Activated T-helper 1 cell treated with anti-CD3 and anti-CD28 coated beads, Interleukin-12 subunit alpha, Interleukin-12 subunit beta, Interleukin-2, Interleukin-4 antibody, amounts not matched to agents 30 ng/mL and 10 ng/mL and 1 ng/mL, durations not matched to agents 14 hours and 24 hours and 36 hours (primary cell): ENCODE measurements at regions not wholly inside any gene's neighbourhood (a gene's known extent, or its start where the extent isn't known, plus 50 kb on each side); places are given as distances from the start of the nearest gene placed in this dataset.
"Not testable (repeated sequence)": the region's sequence is repeated elsewhere in the genome, so short reads cannot be mapped to it uniquely, and the experiment has no call there.

Experiments
- DNase-seq: peaks from one replicate; pipeline ENCODE4 v3.0.0; 2021; ENCODE audit warnings: low spot score
- H3K27ac Mint-ChIP-seq: one replicate; pipeline ENCODE4 v1.8.0; 2021; ENCODE audit warnings: mild to moderate bottlenecking, mixed read lengths
- H3K27me3 Mint-ChIP-seq: one replicate; pipeline ENCODE4 v1.8.0; 2022; ENCODE audit warnings: mild to moderate bottlenecking, moderate library complexity, mixed read lengths; ENCODE audit not compliant: insufficient read depth
- H3K36me3 Mint-ChIP-seq: one replicate; pipeline ENCODE4 v1.8.0; 2021; ENCODE audit warnings: low read depth, mixed read lengths
- H3K4me1 Mint-ChIP-seq: one replicate; pipeline ENCODE4 v1.8.0; 2021; ENCODE audit warnings: low read depth, mixed read lengths
- H3K4me3 Mint-ChIP-seq: one replicate; pipeline ENCODE4 v1.8.0; 2021; ENCODE audit warnings: mild to moderate bottlenecking, moderate library complexity, mixed read lengths
- H3K9me3 Mint-ChIP-seq: one replicate; pipeline ENCODE4 v1.8.0; 2021; ENCODE audit warnings: mixed read lengths
- intact Hi-C: fragments of 100-400 bp; cut with micrococcal nuclease; formaldehyde crosslinking; loops from one replicate; pipeline ENCODE4 v1.15.1; 2024

- intact Hi-C loops, H3K9me3 Mint-ChIP-seq, H3K27me3 Mint-ChIP-seq: not testable (repeated sequence)
Measured at GRCh38 chr15:35260274-35260673, 175.2 kb upstream of the NANOGP8 start.

GRCh38 chr15:35256551-35256950, 171.5 kb upstream of the NANOGP8 start:
- no peak for DNase-seq
- Mint-ChIP-seq H3K36me3 (no peaks in the 10 kb centered on the region), H3K27me3 (no peaks in the 10 kb centered on the region), H3K4me3 (no peak overlapping the region), H3K4me1 (no peaks in the 10 kb centered on the region), H3K27ac (no peak overlapping the region), H3K9me3 (no peaks in the 10 kb centered on the region)
- intact Hi-C loops, result no loop called here

More at GRCh38 chr15:35260274-35260673, 175.2 kb upstream of the NANOGP8 start:
- not testable (repeated sequence) for H3K4me1 Mint-ChIP-seq, H3K4me3 Mint-ChIP-seq, H3K27ac Mint-ChIP-seq, DNase-seq, H3K36me3 Mint-ChIP-seq

GRCh38 chr15:35256141-35256540, 171.0 kb upstream of the NANOGP8 start:
- Mint-ChIP-seq H3K4me3 (no peak overlapping the region), H3K9me3 (no peaks in the 10 kb centered on the region), H3K36me3 (no peaks in the 10 kb centered on the region), H3K27me3 (no peaks in the 10 kb centered on the region), H3K27ac (no peak overlapping the region), H3K4me1 (no peaks in the 10 kb centered on the region)
- no peak for DNase-seq
- intact Hi-C loops, result no loop called here

- H3K4me1 Mint-ChIP-seq, H3K4me3 Mint-ChIP-seq, H3K27me3 Mint-ChIP-seq, H3K27ac Mint-ChIP-seq, H3K36me3 Mint-ChIP-seq, H3K9me3 Mint-ChIP-seq, DNase-seq, intact Hi-C loops: not testable (repeated sequence)
Measured at GRCh38 chr15:35254908-35255307, 169.8 kb upstream of the NANOGP8 start.

- intact Hi-C loops, result no loop called here
- no peak for DNase-seq
- Mint-ChIP-seq H3K27me3 (no peaks in the 10 kb centered on the region), H3K4me3 (no peak overlapping the region), H3K9me3 (no peaks in the 10 kb centered on the region), H3K36me3 (no peaks in the 10 kb centered on the region), H3K4me1 (no peaks in the 10 kb centered on the region), H3K27ac (no peak overlapping the region)
Measured at GRCh38 chr15:35254062-35254461, 169.0 kb upstream of the NANOGP8 start.

- H3K4me1 Mint-ChIP-seq, result no peaks in the 10 kb centered on the region
- no peak for DNase-seq
- no peaks in the 10 kb centered on the region for H3K27me3 Mint-ChIP-seq
- H3K36me3 Mint-ChIP-seq, result no peaks in the 10 kb centered on the region
- H3K27ac Mint-ChIP-seq, result no peak overlapping the region
- intact Hi-C loops, result no loop called here
- no peak overlapping the region for H3K4me3 Mint-ChIP-seq
- no peaks in the 10 kb centered on the region for H3K9me3 Mint-ChIP-seq
Measured at GRCh38 chr15:35252351-35252865, 167.3 kb upstream of the NANOGP8 start.

- Mint-ChIP-seq H3K9me3 (no peaks in the 10 kb centered on the region), H3K27me3 (no peaks in the 10 kb centered on the region), H3K4me3 (no peak overlapping the region)
Measured at GRCh38 chr15:35247150-35247549, 162.1 kb upstream of the NANOGP8 start.

GRCh38 chr15:35246451-35246850, 161.4 kb upstream of the NANOGP8 start:
- intact Hi-C loops, result no loop called here
- H3K27me3 Mint-ChIP-seq, result peaks cover 1% of the 10 kb centered on the region
- no peak overlapping the region for H3K4me3 Mint-ChIP-seq
- no peak for DNase-seq
- H3K4me1 Mint-ChIP-seq, result no peaks in the 10 kb centered on the region
- H3K36me3 Mint-ChIP-seq, result no peaks in the 10 kb centered on the region
- no peaks in the 10 kb centered on the region for H3K9me3 Mint-ChIP-seq
- no peak overlapping the region for H3K27ac Mint-ChIP-seq

More at GRCh38 chr15:35247150-35247549, 162.1 kb upstream of the NANOGP8 start:
- Mint-ChIP-seq H3K27ac (no peak overlapping the region), H3K4me1 (no peaks in the 10 kb centered on the region), H3K36me3 (no peaks in the 10 kb centered on the region)
- intact Hi-C loops, result no loop called here
- DNase-seq, result no peak

- H3K4me1 Mint-ChIP-seq, H3K27ac Mint-ChIP-seq, intact Hi-C loops, H3K4me3 Mint-ChIP-seq, DNase-seq, H3K9me3 Mint-ChIP-seq, H3K36me3 Mint-ChIP-seq, H3K27me3 Mint-ChIP-seq: not testable (repeated sequence)
Measured at GRCh38 chr15:35245681-35246080, 160.6 kb upstream of the NANOGP8 start.

- Mint-ChIP-seq H3K27me3 (peaks cover 3% of the 10 kb centered on the region), H3K4me1 (no peaks in the 10 kb centered on the region), H3K9me3 (no peaks in the 10 kb centered on the region), H3K27ac (no peak overlapping the region), H3K4me3 (no peak overlapping the region), H3K36me3 (no peaks in the 10 kb centered on the region)
- no peak for DNase-seq
- intact Hi-C loops, result no loop called here
Measured at GRCh38 chr15:35244227-35244626, 159.1 kb upstream of the NANOGP8 start.

- Mint-ChIP-seq H3K9me3 (no peaks in the 10 kb centered on the region), H3K4me1 (no peaks in the 10 kb centered on the region), H3K36me3 (no peaks in the 10 kb centered on the region), H3K4me3 (no peak overlapping the region), H3K27ac (no peak overlapping the region), H3K27me3 (peaks cover 3% of the 10 kb centered on the region)
- intact Hi-C loops, result no loop called here
- no peak for DNase-seq
Measured at GRCh38 chr15:35243758-35244157, 158.7 kb upstream of the NANOGP8 start.

- H3K4me1 Mint-ChIP-seq, H3K27me3 Mint-ChIP-seq, DNase-seq, H3K36me3 Mint-ChIP-seq, intact Hi-C loops, H3K27ac Mint-ChIP-seq, H3K4me3 Mint-ChIP-seq, H3K9me3 Mint-ChIP-seq: not testable (repeated sequence)
Measured at GRCh38 chr15:35239693-35240092, 154.6 kb upstream of the NANOGP8 start.

GRCh38 chr15:35238448-35238847, 153.4 kb upstream of the NANOGP8 start:
- H3K27ac Mint-ChIP-seq, H3K4me1 Mint-ChIP-seq, intact Hi-C loops, DNase-seq, H3K9me3 Mint-ChIP-seq, H3K36me3 Mint-ChIP-seq, H3K27me3 Mint-ChIP-seq, H3K4me3 Mint-ChIP-seq: not testable (repeated sequence)

- intact Hi-C loops, result no loop called here
Measured at GRCh38 chr15:35229085-35229484, 144.0 kb upstream of the NANOGP8 start.

More at GRCh38 chr15:35229085-35229484, 144.0 kb upstream of the NANOGP8 start:
- no peak for DNase-seq
- H3K27ac Mint-ChIP-seq, result no peak overlapping the region
- H3K36me3 Mint-ChIP-seq, result no peaks in the 10 kb centered on the region
- H3K4me1 Mint-ChIP-seq, result no peaks in the 10 kb centered on the region
- no peak overlapping the region for H3K4me3 Mint-ChIP-seq
- no peaks in the 10 kb centered on the region for H3K27me3 Mint-ChIP-seq
- peaks cover 10% of the 10 kb centered on the region for H3K9me3 Mint-ChIP-seq
